ENCODE measurements at regions not wholly inside any gene's neighbourhood (a gene's known extent, or its start where the extent isn't known, plus 50 kb on each side); places are given as distances from the start of the nearest gene placed in this dataset.

GRCh38 chr21:30962013-30962412 lies 76.3 kb downstream of the KRTAP19-8 start:
- CTCF ChIA-PET (ENCODE audit: low intra/inter-chr PET ratio) = no interaction called here
- ATAC-seq (no peak), FAIRE-seq (no peak), DNase-seq (ENCODE audit: extremely low read depth in 1 of 4, low spot score in 3 of 4) (no peak)
- Histone ChIP-seq H3K36me3 (ENCODE audit: control insufficient read depth, insufficient read depth, low read length) (no peaks in the 10 kb centered on the region), H3K79me2 (ENCODE audit: control insufficient read depth, insufficient read depth, low read length) (no peaks in the 10 kb centered on the region), H3K9me1 (ENCODE audit: control insufficient read depth, insufficient read depth, low read length) (no peaks in the 10 kb centered on the region), H3K27me3 (ENCODE audit: control insufficient read depth in 2 of 2, insufficient read depth in 2 of 2, low read length in 2 of 2) (no peaks in the 10 kb centered on the region), H3K4me1 (replicated peaks in 1 of 2; ENCODE audit: control insufficient read depth in 2 of 2, insufficient read depth in 2 of 2, low read length in 2 of 2) (no peaks in the 10 kb centered on the region), H2AFZ (ENCODE audit: low read depth, low read length) (no peak overlapping the region), H3K4me2 (ENCODE audit: insufficient read depth, low read length) (no peak overlapping the region), H4K20me1 (replicated peaks; ENCODE audit: control insufficient read depth, insufficient read depth, low read length) (no peaks in the 10 kb centered on the region), H3K4me3 (no peak overlapping the region), H3K27ac (ENCODE audit: extremely low read depth, low read depth, low read length) (no peak overlapping the region), H3K9ac (ENCODE audit: insufficient read depth in 1 of 2, low read depth in 2 of 2, low read length in 2 of 2) (no peak overlapping the region), H3K9me3 (replicated peaks; ENCODE audit: control insufficient read depth, insufficient read depth, low read depth, low read length) (peaks cover 2% of the 10 kb centered on the region; the same call in 1 of the 2 replicates)
- intact Hi-C loops (cut with micrococcal nuclease) (no loop called here), in situ Hi-C loops (cut with MboI) (no loop called here)
- BruUV-seq (replicated peaks) = no TSS peak
- 0% methylated on average over 5 of the region's 5 CpGs for WGBS (ENCODE audit: insufficient coverage, low coverage, missing lambda C conversion rate)
- POLR2A ChIA-PET = interaction anchor here (0.5 to 0.9 kb wide), 2 partner anchors 452 to 611 kb away, joined by 3 to 4 read pairs; no protein-coding TSS in a partner anchor
- TF ChIP-seq MBD2 (IDR thresholded peaks at IDR 0.05; ENCODE audit: borderline replicate concordance, low read depth) (no peak), TOE1 (IDR thresholded peaks at IDR 0.05; ENCODE audit: borderline replicate concordance) (no peak), TOE1 (CRISPR knock-in tag; IDR thresholded peaks at IDR 0.05; ENCODE audit: borderline replicate concordance, low read depth) (no peak), ZNF277 (CRISPR knock-in tag; IDR thresholded peaks at IDR 0.05; ENCODE audit: borderline replicate concordance) (no peak), CBX1 (IDR thresholded peaks at IDR 0.05; ENCODE audit: low read depth) (no peak), HNRNPUL1 (IDR thresholded peaks at IDR 0.05; ENCODE audit: low read length) (no peak), ESRRA (IDR thresholded peaks at IDR 0.05; ENCODE audit: borderline replicate concordance, low read depth) (no peak), ZSCAN29 (IDR thresholded peaks at IDR 0.05) (no peak), SREBF2 (CRISPR knock-in tag; IDR thresholded peaks at IDR 0.05) (no peak), REST (IDR thresholded peaks at IDR 0.05; ENCODE audit: borderline replicate concordance) (no peak), REST (CRISPR knock-in tag; IDR thresholded peaks at IDR 0.05; ENCODE audit: low read depth) (no peak), DNMT1 (IDR thresholded peaks at IDR 0.05) (no peak), ZNF184 (CRISPR knock-in tag; IDR thresholded peaks at IDR 0.05) (no peak)
- TF ChIP-seq, protein P1, sequence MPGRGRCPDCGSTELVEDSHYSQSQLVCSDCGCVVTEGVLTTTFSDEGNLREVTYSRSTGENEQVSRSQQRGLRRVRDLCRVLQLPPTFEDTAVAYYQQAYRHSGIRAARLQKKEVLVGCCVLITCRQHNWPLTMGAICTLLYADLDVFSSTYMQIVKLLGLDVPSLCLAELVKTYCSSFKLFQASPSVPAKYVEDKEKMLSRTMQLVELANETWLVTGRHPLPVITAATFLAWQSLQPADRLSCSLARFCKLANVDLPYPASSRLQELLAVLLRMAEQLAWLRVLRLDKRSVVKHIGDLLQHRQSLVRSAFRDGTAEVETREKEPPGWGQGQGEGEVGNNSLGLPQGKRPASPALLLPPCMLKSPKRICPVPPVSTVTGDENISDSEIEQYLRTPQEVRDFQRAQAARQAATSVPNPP (IDR thresholded peaks at IDR 0.05; ENCODE audit: borderline replicate concordance, insufficient read depth, insufficient read length) = no peak
